Activated naive CD8-positive, alpha-beta T cell treated with anti-CD3 and anti-CD28 coated beads, Interleukin-2, amount 10 ng/mL, durations not matched to agents 7 days and 5 days (primary cell): ENCODE measurements at regions not wholly inside any gene's neighbourhood (a gene's known extent, or its start where the extent isn't known, plus 50 kb on each side); places are given as distances from the start of the nearest gene placed in this dataset.

Experiments
- ATAC-seq: fragments of 150-1000 bp; cut with Tn5 transposase; one replicate; pipeline ENCODE4 v1.10.0; 2021; ENCODE audit warnings: low read depth, moderate library complexity
- POLR2A ChIA-PET: fragments of 350-600 bp; sonication (Branson Sonifier 250); formaldehyde crosslinking; loops from one replicate; lab custom pipeline; 2021; ENCODE audit warnings: antibody characterized with exemption; lab: Charles Lee
- DNase-seq: peaks from one replicate; pipeline ENCODE4 v3.0.0; 2021
- H3K27ac Mint-ChIP-seq: one replicate; pipeline ENCODE4 v1.8.0; 2022; ENCODE audit warnings: mild to moderate bottlenecking, mixed read lengths
- H3K27me3 Mint-ChIP-seq: one replicate; pipeline ENCODE4 v1.8.0; 2022; ENCODE audit warnings: mild to moderate bottlenecking, moderate library complexity, mixed read lengths
- H3K36me3 Mint-ChIP-seq: one replicate; pipeline ENCODE4 v1.8.0; 2021; ENCODE audit warnings: mild to moderate bottlenecking, mixed read lengths
- H3K4me1 Mint-ChIP-seq: one replicate; pipeline ENCODE4 v1.8.0; 2021; ENCODE audit warnings: mixed read lengths
- H3K4me3 Mint-ChIP-seq: one replicate; pipeline ENCODE4 v1.8.0; 2022; ENCODE audit warnings: mild to moderate bottlenecking, moderate library complexity, mixed read lengths
- H3K9me3 Mint-ChIP-seq: one replicate; pipeline ENCODE4 v1.8.0; 2021; ENCODE audit warnings: mixed read lengths

GRCh38 chr14:75361041-75361440, 66.8 kb upstream of the JDP2 start:
- H3K27ac Mint-ChIP-seq: no peak overlapping the region
- POLR2A ChIA-PET: no interaction called here

GRCh38 chr14:75361751-75362433, 65.9 kb upstream of the JDP2 start:
- no peak for ATAC-seq
- H3K4me3 Mint-ChIP-seq: no peak overlapping the region
- H3K36me3 Mint-ChIP-seq: no peaks in the 10 kb centered on the region
- DNase-seq: no peak
- H3K27ac Mint-ChIP-seq: no peak overlapping the region
- no peaks in the 10 kb centered on the region for H3K9me3 Mint-ChIP-seq
- H3K27me3 Mint-ChIP-seq: peaks cover 10% of the 10 kb centered on the region
- H3K4me1 Mint-ChIP-seq: peaks cover 4% of the 10 kb centered on the region
- POLR2A ChIA-PET: interaction anchor here (0.6 kb wide), 1 partner anchor 17 kb away, joined by 7 read pairs; no protein-coding TSS in a partner anchor

More at GRCh38 chr14:75361041-75361440, 66.8 kb upstream of the JDP2 start:
- Mint-ChIP-seq H3K4me3 (no peak overlapping the region), H3K4me1 (peaks cover 4% of the 10 kb centered on the region), H3K27me3 (peaks cover 10% of the 10 kb centered on the region), H3K9me3 (no peaks in the 10 kb centered on the region), H3K36me3 (no peaks in the 10 kb centered on the region)
- DNase-seq (no peak), ATAC-seq (no peak)

- Mint-ChIP-seq H3K27ac (no peak overlapping the region), H3K36me3 (no peaks in the 10 kb centered on the region), H3K27me3 (peaks cover 12% of the 10 kb centered on the region), H3K9me3 (no peaks in the 10 kb centered on the region), H3K4me1 (peaks cover 4% of the 10 kb centered on the region), H3K4me3 (no peak overlapping the region)
- DNase-seq (no peak), ATAC-seq (no peak)
- POLR2A ChIA-PET: no interaction called here
Observed at GRCh38 chr14:75363130-75363529, 64.7 kb upstream of the JDP2 start.

GRCh38 chr14:75363570-75364227, 64.1 kb upstream of the JDP2 start:
- POLR2A ChIA-PET: no interaction called here
- DNase-seq: no peak
- no peaks in the 10 kb centered on the region for H3K9me3 Mint-ChIP-seq
- ATAC-seq: no peak
- peaks cover 4% of the 10 kb centered on the region for H3K4me1 Mint-ChIP-seq
- H3K36me3 Mint-ChIP-seq: no peaks in the 10 kb centered on the region
- no peak overlapping the region for H3K4me3 Mint-ChIP-seq
- peaks cover 12% of the 10 kb centered on the region for H3K27me3 Mint-ChIP-seq
- H3K27ac Mint-ChIP-seq: no peak overlapping the region

GRCh38 chr14:75365116-75365515, 62.7 kb upstream of the JDP2 start:
- ATAC-seq (no peak), DNase-seq (no peak)
- Mint-ChIP-seq H3K36me3 (no peaks in the 10 kb centered on the region), H3K4me1 (peaks cover 4% of the 10 kb centered on the region), H3K4me3 (no peak overlapping the region), H3K27me3 (peaks cover 12% of the 10 kb centered on the region), H3K27ac (no peak overlapping the region), H3K9me3 (no peaks in the 10 kb centered on the region)
- POLR2A ChIA-PET: no interaction called here

GRCh38 chr14:75366963-75367362, 60.9 kb upstream of the JDP2 start:
- H3K27ac Mint-ChIP-seq: no peak overlapping the region
- DNase-seq (no peak), ATAC-seq (no peak)
- H3K4me1 Mint-ChIP-seq: peaks cover 4% of the 10 kb centered on the region
- no peaks in the 10 kb centered on the region for H3K9me3 Mint-ChIP-seq
- no peak overlapping the region for H3K4me3 Mint-ChIP-seq
- no peaks in the 10 kb centered on the region for H3K36me3 Mint-ChIP-seq
- H3K27me3 Mint-ChIP-seq: peaks cover 13% of the 10 kb centered on the region
- POLR2A ChIA-PET: no interaction called here

- Mint-ChIP-seq H3K36me3 (no peaks in the 10 kb centered on the region), H3K4me1 (peaks cover 4% of the 10 kb centered on the region), H3K27me3 (peaks cover 22% of the 10 kb centered on the region), H3K4me3 (no peak overlapping the region), H3K27ac (no peak overlapping the region), H3K9me3 (no peaks in the 10 kb centered on the region)
- POLR2A ChIA-PET: no interaction called here
- ATAC-seq (no peak), DNase-seq (no peak)
Observed at GRCh38 chr14:75368333-75368732, 59.5 kb upstream of the JDP2 start.

GRCh38 chr14:75369506-75369905, 58.3 kb upstream of the JDP2 start:
- Mint-ChIP-seq H3K27ac (no peak overlapping the region), H3K4me3 (no peak overlapping the region), H3K9me3 (no peaks in the 10 kb centered on the region), H3K4me1 (no peaks in the 10 kb centered on the region), H3K36me3 (no peaks in the 10 kb centered on the region), H3K27me3 (peaks cover 15% of the 10 kb centered on the region)
- POLR2A ChIA-PET: no interaction called here
- no peak for DNase-seq
- no peak for ATAC-seq

GRCh38 chr14:75370416-75371205, 57.2 kb upstream of the JDP2 start:
- POLR2A ChIA-PET: no interaction called here
- H3K27ac Mint-ChIP-seq: no peak overlapping the region
- H3K9me3 Mint-ChIP-seq: peaks cover 4% of the 10 kb centered on the region
- ATAC-seq (no peak), DNase-seq (no peak)
- H3K36me3 Mint-ChIP-seq: no peaks in the 10 kb centered on the region
- no peaks in the 10 kb centered on the region for H3K4me1 Mint-ChIP-seq
- no peak overlapping the region for H3K4me3 Mint-ChIP-seq
- H3K27me3 Mint-ChIP-seq: peaks cover 18% of the 10 kb centered on the region

GRCh38 chr14:75371297-75371696, 56.5 kb upstream of the JDP2 start:
- ATAC-seq (no peak), DNase-seq (no peak)
- H3K9me3 Mint-ChIP-seq: peaks cover 4% of the 10 kb centered on the region
- POLR2A ChIA-PET: no interaction called here
- H3K36me3 Mint-ChIP-seq: no peaks in the 10 kb centered on the region
- no peak overlapping the region for H3K27ac Mint-ChIP-seq
- no peak overlapping the region for H3K4me3 Mint-ChIP-seq
- peaks cover 17% of the 10 kb centered on the region for H3K27me3 Mint-ChIP-seq
- H3K4me1 Mint-ChIP-seq: no peaks in the 10 kb centered on the region

- DNase-seq (no peak), ATAC-seq (no peak)
- Mint-ChIP-seq H3K27ac (no peak overlapping the region), H3K36me3 (no peaks in the 10 kb centered on the region), H3K4me1 (no peaks in the 10 kb centered on the region), H3K9me3 (peaks cover 4% of the 10 kb centered on the region), H3K4me3 (no peak overlapping the region), H3K27me3 (peaks cover 23% of the 10 kb centered on the region)
- POLR2A ChIA-PET: no interaction called here
Observed at GRCh38 chr14:75372260-75372659, 55.6 kb upstream of the JDP2 start.

- H3K36me3 Mint-ChIP-seq: no peaks in the 10 kb centered on the region
- H3K27ac Mint-ChIP-seq: no peak overlapping the region
- ATAC-seq (no peak), DNase-seq (no peak)
- H3K4me3 Mint-ChIP-seq: no peak overlapping the region
- POLR2A ChIA-PET: no interaction called here
- H3K27me3 Mint-ChIP-seq: peaks cover 22% of the 10 kb centered on the region
- H3K9me3 Mint-ChIP-seq: peaks cover 4% of the 10 kb centered on the region
- no peaks in the 10 kb centered on the region for H3K4me1 Mint-ChIP-seq
Observed at GRCh38 chr14:75373133-75373532, 54.7 kb upstream of the JDP2 start.

GRCh38 chr14:75373616-75374015, 54.2 kb upstream of the JDP2 start:
- Mint-ChIP-seq H3K36me3 (no peaks in the 10 kb centered on the region), H3K27ac (no peak overlapping the region), H3K4me1 (no peaks in the 10 kb centered on the region), H3K4me3 (no peak overlapping the region), H3K27me3 (peaks cover 22% of the 10 kb centered on the region), H3K9me3 (peaks cover 4% of the 10 kb centered on the region)
- no peak for DNase-seq
- ATAC-seq: no peak
- POLR2A ChIA-PET: no interaction called here
